Left lung (tissue), 4 donors: ENCODE measurements at regions not wholly inside any gene's neighbourhood (a gene's known extent, or its start where the extent isn't known, plus 50 kb on each side); places are given as distances from the start of the nearest gene placed in this dataset.

Experiments
- ATAC-seq: fragments of 200-7000 bp; cut with Tn5 transposase; one replicate; pipeline ENCODE4 v1.9.1; 2020; ENCODE audit warnings: moderate library complexity
- DNase-seq, 4 donors: peaks; one replicate each; pipeline ENCODE4 v3.0.0-alpha.2; 2013 to 2020
- H3K27ac ChIP-seq, 2 donors: fragments of 200-600 bp; sonication (generic) in 1 of 2; one replicate each; pipeline versions ENCODE4 v1.5.0 to v1.8.0; 2020 to 2021
- H3K27me3 ChIP-seq, 2 donors: fragments of 200-600 bp; sonication (generic) in 1 of 2; one replicate each; pipeline versions ENCODE4 v1.5.0 to v1.8.0; 2020 to 2021
- H3K36me3 ChIP-seq, 2 donors: fragments of 200-600 bp; sonication (generic) in 1 of 2; one replicate each; pipeline versions ENCODE4 v1.5.0 to v1.8.0; 2020 to 2021
- H3K4me1 ChIP-seq, 2 donors: fragments of 200-600 bp; one replicate each; pipeline ENCODE4 v1.8.0; 2021
- H3K4me3 ChIP-seq, 2 donors: fragments of 200-600 bp; sonication (generic) in 1 of 2; one replicate each; pipeline versions ENCODE4 v1.5.0 to v1.8.0; 2020 to 2021; ENCODE audit warnings: mild to moderate bottlenecking in 1 of 2
- H3K9me3 ChIP-seq, 2 donors: fragments of 200-600 bp; sonication (generic) in 1 of 2; one replicate each; pipeline versions ENCODE4 v1.5.0 to v1.8.0; 2020 to 2021
- CTCF ChIP-seq, 2 donors: fragments of 200-600 bp; sonication (generic) in 1 of 2; IDR thresholded peaks; one replicate each; pipeline versions ENCODE4 v1.5.0 to v1.8.0; 2021; ENCODE audit warnings: antibody characterized with exemption in 2 of 2
- intact Hi-C, 2 donors: fragments of 100-400 bp; cut with DNase I; formaldehyde crosslinking; loops; one replicate each; pipeline versions ENCODE4 v1.11.2 to v1.14.2; 2022
- donor health status: DM: no; HTN: yes; CAD: no.
- donor health status: DM: no; HTN: no; CAD: no.

GRCh38 chr22:22062306-22062793 lies 79.8 kb upstream of the TOP3B start:
- H3K9me3 ChIP-seq: no peaks in the 10 kb centered on the region

GRCh38 chr22:22061085-22062077 lies 78.8 kb upstream of the TOP3B start:
- Histone ChIP-seq H3K9me3 (no peaks in the 10 kb centered on the region), H3K4me1 (peaks cover 0 to 25% of the 10 kb centered on the region in 2 donors), H3K27ac (peak overlapping the region in 1 of 2 donors; percentile 64), H3K36me3 (no peaks in the 10 kb centered on the region), H3K27me3 (peaks cover 0 to 22% of the 10 kb centered on the region in 2 donors), H3K4me3 (no peak overlapping the region)
- TF ChIP-seq CTCF (IDR thresholded peaks at IDR 0.05): no peak
- DNase-seq (peak in 2 of 4 donors; percentile 6 to 42), ATAC-seq (peak; percentile 86)
- intact Hi-C loops: no loop called here

More at GRCh38 chr22:22062306-22062793, 79.8 kb upstream of the TOP3B start:
- peak overlapping the region in 1 of 2 donors; percentile 64 for H3K27ac ChIP-seq
- H3K4me1 ChIP-seq: peaks cover 0 to 25% of the 10 kb centered on the region in 2 donors
- H3K27me3 ChIP-seq: peaks cover 0 to 14% of the 10 kb centered on the region in 2 donors
- no peak for TF ChIP-seq CTCF (IDR thresholded peaks at IDR 0.05)
- ATAC-seq: no peak
- DNase-seq: no peak
- no peaks in the 10 kb centered on the region for H3K36me3 ChIP-seq
- intact Hi-C loops: no loop called here
- H3K4me3 ChIP-seq: no peak overlapping the region

GRCh38 chr22:22060200-22061084 lies 77.9 kb upstream of the TOP3B start:
- ATAC-seq: peak; percentile 79

GRCh38 chr22:22059291-22060002 lies 76.9 kb upstream of the TOP3B start:
- H3K36me3 ChIP-seq: no peaks in the 10 kb centered on the region
- H3K4me1 ChIP-seq: peaks cover 0 to 25% of the 10 kb centered on the region in 2 donors
- no peak overlapping the region for H3K4me3 ChIP-seq
- TF ChIP-seq CTCF (IDR thresholded peaks at IDR 0.05): no peak
- peaks cover 0 to 18% of the 10 kb centered on the region in 2 donors for H3K27me3 ChIP-seq
- no peaks in the 10 kb centered on the region for H3K9me3 ChIP-seq
- H3K27ac ChIP-seq: no peak overlapping the region
- ATAC-seq: no peak
- intact Hi-C loops: no loop called here
- no peak for DNase-seq

More at GRCh38 chr22:22060200-22061084, 77.9 kb upstream of the TOP3B start:
- peaks cover 0 to 18% of the 10 kb centered on the region in 2 donors for H3K27me3 ChIP-seq
- intact Hi-C loops: no loop called here
- H3K4me1 ChIP-seq: peaks cover 0 to 25% of the 10 kb centered on the region in 2 donors
- no peaks in the 10 kb centered on the region for H3K9me3 ChIP-seq
- no peak overlapping the region for H3K27ac ChIP-seq
- TF ChIP-seq CTCF (IDR thresholded peaks at IDR 0.05): peak; percentile 38 to 61
- peak in 3 of 4 donors; percentile 12 to 93 (median 51) for DNase-seq
- H3K36me3 ChIP-seq: no peaks in the 10 kb centered on the region
- no peak overlapping the region for H3K4me3 ChIP-seq
